ENCODE measurements at regions not wholly inside any gene's neighbourhood (a gene's known extent, or its start where the extent isn't known, plus 50 kb on each side); places are given as distances from the start of the nearest gene placed in this dataset.
A peak's percentile ranks its signal among the peaks of the same experiment; 100 is the strongest.

DNA sequence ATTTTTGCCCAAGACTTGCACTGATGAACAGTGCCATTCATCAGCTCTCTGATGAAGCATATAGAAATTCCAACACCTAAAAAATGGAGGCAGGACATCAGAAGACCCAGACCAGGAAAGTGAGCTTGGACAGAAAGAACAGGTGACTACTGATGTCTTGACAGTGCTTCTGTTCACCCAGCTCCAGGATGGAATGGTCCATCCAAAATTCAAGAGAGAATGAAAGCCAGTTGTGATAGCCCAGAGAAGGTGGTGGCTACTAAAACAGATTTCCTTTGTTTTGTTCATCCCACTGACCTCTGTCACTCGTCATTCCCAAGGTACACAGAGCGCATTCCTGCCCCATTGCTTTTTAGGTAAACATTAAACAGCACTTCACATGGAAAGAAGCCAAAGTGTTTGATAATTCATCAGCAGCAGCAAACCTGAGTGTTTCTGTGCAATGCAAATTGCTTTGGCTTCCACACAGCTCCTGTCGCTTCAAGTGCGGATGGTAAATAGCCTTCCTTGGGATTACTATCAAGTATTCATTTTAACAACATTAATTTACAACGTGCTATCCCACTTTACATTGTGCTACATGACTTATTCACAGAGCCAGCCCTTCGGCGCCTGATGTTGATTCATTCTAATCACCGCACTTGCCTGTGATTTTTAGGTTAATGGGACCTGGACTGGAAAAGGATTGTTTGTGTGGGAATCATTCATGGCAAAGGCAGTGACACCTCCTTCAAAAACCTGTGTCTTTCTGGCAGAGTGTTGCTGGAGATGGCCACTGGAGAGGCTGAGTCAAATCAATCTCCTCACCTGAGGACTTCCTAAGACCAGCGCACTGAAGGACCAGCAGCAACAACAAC is 65.1 kb upstream of the TOX3 start (continued):
- TF ChIP-seq PHF8 (CRISPR knock-in tag; IDR thresholded peaks at IDR 0.05) (peak; percentile 59; the same call in 1 of the 2 replicates), ZNF367 (CRISPR knock-in tag; IDR thresholded peaks at IDR 0.05; ENCODE audit: borderline replicate concordance) (no peak), ZNF136 (CRISPR knock-in tag; IDR thresholded peaks at IDR 0.05; ENCODE audit: low read depth) (peak; percentile 49; the same call in 1 of the 2 replicates), SRY (CRISPR knock-in tag; IDR thresholded peaks at IDR 0.05) (no peak), YEATS4 (CRISPR knock-in tag; IDR thresholded peaks at IDR 0.05; ENCODE audit: borderline replicate concordance) (no peak; the same call in 1 of the 2 replicates), ATAD3A (CRISPR knock-in tag; IDR thresholded peaks at IDR 0.05) (no peak), ATF4 (CRISPR knock-in tag; IDR thresholded peaks at IDR 0.05) (peak in 1 of 2 experiments; percentile 83; a peak in 2 of 4 replicates), ZNF75D (CRISPR knock-in tag; IDR thresholded peaks at IDR 0.05; ENCODE audit: borderline replicate concordance) (no peak), SRF (IDR thresholded peaks at IDR 0.05; ENCODE audit: low read depth, low read length) (0 out of 2 replicates have a peak, but pooled peaks have one; percentile 39), ZNF777 (CRISPR knock-in tag; IDR thresholded peaks at IDR 0.05) (0 out of 2 replicates have a peak, but pooled peaks have one; percentile 2), IRX3 (CRISPR knock-in tag; IDR thresholded peaks at IDR 0.05; ENCODE audit: borderline replicate concordance, low read depth) (0 out of 2 replicates have a peak, but pooled peaks have one; percentile 28), AGO2 (optimal IDR thresholded peaks at IDR 0.05; ENCODE audit: low read depth, low read length) (no peak), ZBTB1 (CRISPR knock-in tag; IDR thresholded peaks at IDR 0.05; ENCODE audit: borderline replicate concordance) (no peak), PHF20 (CRISPR knock-in tag; IDR thresholded peaks at IDR 0.05) (no peak)
- TF ChIP-seq, protein P1, sequence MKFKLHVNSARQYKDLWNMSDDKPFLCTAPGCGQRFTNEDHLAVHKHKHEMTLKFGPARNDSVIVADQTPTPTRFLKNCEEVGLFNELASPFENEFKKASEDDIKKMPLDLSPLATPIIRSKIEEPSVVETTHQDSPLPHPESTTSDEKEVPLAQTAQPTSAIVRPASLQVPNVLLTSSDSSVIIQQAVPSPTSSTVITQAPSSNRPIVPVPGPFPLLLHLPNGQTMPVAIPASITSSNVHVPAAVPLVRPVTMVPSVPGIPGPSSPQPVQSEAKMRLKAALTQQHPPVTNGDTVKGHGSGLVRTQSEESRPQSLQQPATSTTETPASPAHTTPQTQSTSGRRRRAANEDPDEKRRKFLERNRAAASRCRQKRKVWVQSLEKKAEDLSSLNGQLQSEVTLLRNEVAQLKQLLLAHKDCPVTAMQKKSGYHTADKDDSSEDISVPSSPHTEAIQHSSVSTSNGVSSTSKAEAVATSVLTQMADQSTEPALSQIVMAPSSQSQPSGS (CRISPR knock-in tag; IDR thresholded peaks at IDR 0.05): peak; percentile 96
- TF ChIP-seq, protein P2, sequence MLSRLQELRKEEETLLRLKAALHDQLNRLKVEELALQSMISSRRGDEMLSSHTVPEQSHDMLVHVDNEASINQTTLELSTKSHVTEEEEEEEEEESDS (CRISPR knock-in tag; IDR thresholded peaks at IDR 0.05; ENCODE audit: borderline replicate concordance): no peak
- TF ChIP-seq, protein P3, sequence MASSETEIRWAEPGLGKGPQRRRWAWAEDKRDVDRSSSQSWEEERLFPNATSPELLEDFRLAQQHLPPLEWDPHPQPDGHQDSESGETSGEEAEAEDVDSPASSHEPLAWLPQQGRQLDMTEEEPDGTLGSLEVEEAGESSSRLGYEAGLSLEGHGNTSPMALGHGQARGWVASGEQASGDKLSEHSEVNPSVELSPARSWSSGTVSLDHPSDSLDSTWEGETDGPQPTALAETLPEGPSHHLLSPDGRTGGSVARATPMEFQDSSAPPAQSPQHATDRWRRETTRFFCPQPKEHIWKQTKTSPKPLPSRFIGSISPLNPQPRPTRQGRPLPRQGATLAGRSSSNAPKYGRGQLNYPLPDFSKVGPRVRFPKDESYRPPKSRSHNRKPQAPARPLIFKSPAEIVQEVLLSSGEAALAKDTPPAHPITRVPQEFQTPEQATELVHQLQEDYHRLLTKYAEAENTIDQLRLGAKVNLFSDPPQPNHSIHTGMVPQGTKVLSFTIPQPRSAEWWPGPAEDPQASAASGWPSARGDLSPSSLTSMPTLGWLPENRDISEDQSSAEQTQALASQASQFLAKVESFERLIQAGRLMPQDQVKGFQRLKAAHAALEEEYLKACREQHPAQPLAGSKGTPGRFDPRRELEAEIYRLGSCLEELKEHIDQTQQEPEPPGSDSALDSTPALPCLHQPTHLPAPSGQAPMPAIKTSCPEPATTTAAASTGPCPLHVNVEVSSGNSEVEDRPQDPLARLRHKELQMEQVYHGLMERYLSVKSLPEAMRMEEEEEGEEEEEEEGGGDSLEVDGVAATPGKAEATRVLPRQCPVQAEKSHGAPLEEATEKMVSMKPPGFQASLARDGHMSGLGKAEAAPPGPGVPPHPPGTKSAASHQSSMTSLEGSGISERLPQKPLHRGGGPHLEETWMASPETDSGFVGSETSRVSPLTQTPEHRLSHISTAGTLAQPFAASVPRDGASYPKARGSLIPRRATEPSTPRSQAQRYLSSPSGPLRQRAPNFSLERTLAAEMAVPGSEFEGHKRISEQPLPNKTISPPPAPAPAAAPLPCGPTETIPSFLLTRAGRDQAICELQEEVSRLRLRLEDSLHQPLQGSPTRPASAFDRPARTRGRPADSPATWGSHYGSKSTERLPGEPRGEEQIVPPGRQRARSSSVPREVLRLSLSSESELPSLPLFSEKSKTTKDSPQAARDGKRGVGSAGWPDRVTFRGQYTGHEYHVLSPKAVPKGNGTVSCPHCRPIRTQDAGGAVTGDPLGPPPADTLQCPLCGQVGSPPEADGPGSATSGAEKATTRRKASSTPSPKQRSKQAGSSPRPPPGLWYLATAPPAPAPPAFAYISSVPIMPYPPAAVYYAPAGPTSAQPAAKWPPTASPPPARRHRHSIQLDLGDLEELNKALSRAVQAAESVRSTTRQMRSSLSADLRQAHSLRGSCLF (CRISPR knock-in tag; IDR thresholded peaks at IDR 0.05; ENCODE audit: borderline replicate concordance): no peak
